ENCODE measurements at regions not wholly inside any gene's neighbourhood (a gene's known extent, or its start where the extent isn't known, plus 50 kb on each side); places are given as distances from the start of the nearest gene placed in this dataset.

- Histone ChIP-seq H3K4me1 (ENCODE audit: control insufficient read depth, insufficient read depth, low read length) (no peaks in the 10 kb centered on the region), H3K27ac (ENCODE audit: extremely low read depth, low read depth, low read length) (no peak overlapping the region), H3K36me3 (ENCODE audit: control insufficient read depth in 2 of 2, insufficient read depth in 1 of 2, low read length in 2 of 2) (no peaks in the 10 kb centered on the region), H3K9me3 (ENCODE audit: control insufficient read depth, insufficient read depth, low read depth, low read length) (no peaks in the 10 kb centered on the region), H3K4me3 (ENCODE audit: low read depth, low read length) (no peak overlapping the region)
- TF ChIP-seq ZNF707 (tag by site-specific recombination; IDR thresholded peaks at IDR 0.05), result no peak
- TF ChIP-seq CTCF (tag by site-specific recombination; IDR thresholded peaks at IDR 0.05), result no peak
- TF ChIP-seq ZBTB1 (tag by site-specific recombination; IDR thresholded peaks at IDR 0.05), result no peak
- TF ChIP-seq, protein P1, sequence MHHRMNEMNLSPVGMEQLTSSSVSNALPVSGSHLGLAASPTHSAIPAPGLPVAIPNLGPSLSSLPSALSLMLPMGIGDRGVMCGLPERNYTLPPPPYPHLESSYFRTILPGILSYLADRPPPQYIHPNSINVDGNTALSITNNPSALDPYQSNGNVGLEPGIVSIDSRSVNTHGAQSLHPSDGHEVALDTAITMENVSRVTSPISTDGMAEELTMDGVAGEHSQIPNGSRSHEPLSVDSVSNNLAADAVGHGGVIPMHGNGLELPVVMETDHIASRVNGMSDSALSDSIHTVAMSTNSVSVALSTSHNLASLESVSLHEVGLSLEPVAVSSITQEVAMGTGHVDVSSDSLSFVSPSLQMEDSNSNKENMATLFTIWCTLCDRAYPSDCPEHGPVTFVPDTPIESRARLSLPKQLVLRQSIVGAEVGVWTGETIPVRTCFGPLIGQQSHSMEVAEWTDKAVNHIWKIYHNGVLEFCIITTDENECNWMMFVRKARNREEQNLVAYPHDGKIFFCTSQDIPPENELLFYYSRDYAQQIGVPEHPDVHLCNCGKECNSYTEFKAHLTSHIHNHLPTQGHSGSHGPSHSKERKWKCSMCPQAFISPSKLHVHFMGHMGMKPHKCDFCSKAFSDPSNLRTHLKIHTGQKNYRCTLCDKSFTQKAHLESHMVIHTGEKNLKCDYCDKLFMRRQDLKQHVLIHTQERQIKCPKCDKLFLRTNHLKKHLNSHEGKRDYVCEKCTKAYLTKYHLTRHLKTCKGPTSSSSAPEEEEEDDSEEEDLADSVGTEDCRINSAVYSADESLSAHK (tag by site-specific recombination; IDR thresholded peaks at IDR 0.05), result no peak
- TF ChIP-seq, protein P2, sequence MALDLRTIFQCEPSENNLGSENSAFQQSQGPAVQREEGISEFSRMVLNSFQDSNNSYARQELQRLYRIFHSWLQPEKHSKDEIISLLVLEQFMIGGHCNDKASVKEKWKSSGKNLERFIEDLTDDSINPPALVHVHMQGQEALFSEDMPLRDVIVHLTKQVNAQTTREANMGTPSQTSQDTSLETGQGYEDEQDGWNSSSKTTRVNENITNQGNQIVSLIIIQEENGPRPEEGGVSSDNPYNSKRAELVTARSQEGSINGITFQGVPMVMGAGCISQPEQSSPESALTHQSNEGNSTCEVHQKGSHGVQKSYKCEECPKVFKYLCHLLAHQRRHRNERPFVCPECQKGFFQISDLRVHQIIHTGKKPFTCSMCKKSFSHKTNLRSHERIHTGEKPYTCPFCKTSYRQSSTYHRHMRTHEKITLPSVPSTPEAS (tag by site-specific recombination; IDR thresholded peaks at IDR 0.05), result no peak
- TF ChIP-seq SALL2 (tag by site-specific recombination; IDR thresholded peaks at IDR 0.05; ENCODE audit: borderline replicate concordance), result no peak
- no peak for TF ChIP-seq INSM2 (tag by site-specific recombination; IDR thresholded peaks at IDR 0.05)
- TF ChIP-seq ZBTB44 (tag by site-specific recombination; IDR thresholded peaks at IDR 0.05), result no peak
- TF ChIP-seq ZNF354C (tag by site-specific recombination; IDR thresholded peaks at IDR 0.05; ENCODE audit: borderline replicate concordance, low read depth), result no peak
- no peak for TF ChIP-seq ZNF121 (tag by site-specific recombination; IDR thresholded peaks at IDR 0.05)
- TF ChIP-seq ZNF426 (tag by site-specific recombination; IDR thresholded peaks at IDR 0.05), result no peak
- no peak for TF ChIP-seq ZBTB10 (tag by site-specific recombination; IDR thresholded peaks at IDR 0.05)
- no peak for TF ChIP-seq HOXD13 (CRISPR knock-in tag; IDR thresholded peaks at IDR 0.05; ENCODE audit: borderline replicate concordance)
- ChIA-PET POLR2A (no interaction called here), CTCF (no interaction called here)
Measured at GRCh38 chr13:107475753-107476453, 739.4 kb downstream of the LIG4 start.
